GM12878 (cell line): ENCODE measurements at regions not wholly inside any gene's neighbourhood (a gene's known extent, or its start where the extent isn't known, plus 50 kb on each side); places are given as distances from the start of the nearest gene placed in this dataset.

ENCODE experiments used
- ATAC-seq: fragments of 200-7000 bp; cut with Tn5 transposase; 3 replicates; pipeline ENCODE4 v1.9.1; 2020; ENCODE audit warnings: mild to moderate bottlenecking, moderate library complexity
- BruUV-seq: library from RNA; stranded (reverse); fragments of 400-500 nt; replicated peaks from 2 replicates; lab custom pipeline; 2021; lab: Mats Ljungman, UMichigan
- CTCF ChIA-PET: fragments of 300-600 bp; sonication (Branson Sonifier 250); formaldehyde crosslinking; extraction: SDS; loops from one replicate; lab custom pipeline; 2021; ENCODE audit warnings: inconsistent platforms; lab: Yijun Ruan, JAX
- POLR2A ChIA-PET: fragments of 350-600 bp; formaldehyde crosslinking; extraction: SDS; loops from one replicate; lab custom pipeline; 2021; ENCODE audit warnings: inconsistent platforms; lab: Charles Lee
- RAD21 ChIA-PET: fragments of 300-600 bp; sonication (Branson Sonifier 250); formaldehyde crosslinking; loops from one replicate; lab custom pipeline; 2023; ENCODE audit warnings: antibody characterized with exemption; ENCODE audit not compliant: unreplicated experiment; lab: Charles Lee
- SMC1A ChIA-PET: fragments of 300-600 bp; sonication (Branson Sonifier 250); formaldehyde crosslinking; loops from one replicate; lab custom pipeline; 2023; ENCODE audit not compliant: unreplicated experiment, uncharacterized antibody; lab: Charles Lee
- DNase-seq: peaks from one replicate; pipeline ENCODE4 v3.0.0-alpha.2; 2011; ENCODE audit warnings: low read depth, low spot score
- FAIRE-seq: peaks from 3 replicates; lab custom pipeline; 2011; peaks lifted over from hg19 to GRCh38; lab: Jason Lieb, UNC
- H2AFZ ChIP-seq: 2 replicates; pipeline ENCODE4 v1.6.0; 2011; ENCODE audit warnings: low read depth, low read length, control low read depth; ENCODE audit not compliant: control insufficient read depth
- H3K27ac ChIP-seq: 2 replicates; pipeline ENCODE4 v1.5.1; 2011; ENCODE audit warnings: control low read depth; ENCODE audit not compliant: control insufficient read depth, insufficient read depth
- H3K27me3 ChIP-seq, 2 experiments: replicated peaks in 1 of 2; 2 replicates each; pipeline versions ENCODE4 v1.6.0 to v1.6.1; 2011; ENCODE audit warnings: low read length in 1 of 2; ENCODE audit not compliant: control insufficient read depth in 2 of 2, insufficient read depth in 2 of 2
- H3K36me3 ChIP-seq, 2 experiments: 2 replicates each; pipeline ENCODE4 v1.5.1; 2011; ENCODE audit warnings: low read length in 1 of 2; ENCODE audit not compliant: control insufficient read depth in 2 of 2, insufficient read depth in 2 of 2
- H3K4me1 ChIP-seq: 2 replicates; pipeline ENCODE4 v1.6.1; 2011; ENCODE audit warnings: mild to moderate bottlenecking, low read length, moderate library complexity, mixed read lengths; ENCODE audit not compliant: control insufficient read depth, insufficient read depth
- H3K4me2 ChIP-seq: 2 replicates; pipeline ENCODE4 v1.6.0; 2011; ENCODE audit warnings: control low read depth; ENCODE audit not compliant: control insufficient read depth, insufficient read depth
- H3K4me3 ChIP-seq: fragments of 200-600 bp; sonication (generic); 2 replicates; pipeline ENCODE4 v1.5.1; 2016
- H3K79me2 ChIP-seq: 2 replicates; pipeline ENCODE4 v1.6.0; 2011; ENCODE audit warnings: low read length; ENCODE audit not compliant: control insufficient read depth, insufficient read depth
- H3K9ac ChIP-seq: 2 replicates; pipeline ENCODE4 v1.8.0; 2011; ENCODE audit warnings: low read length, control low read depth, mixed read lengths; ENCODE audit not compliant: control insufficient read depth, insufficient read depth
- H3K9me3 ChIP-seq: replicated peaks from 3 replicates; pipeline ENCODE4 v1.5.1; 2011; ENCODE audit warnings: mild to moderate bottlenecking, low read length; ENCODE audit not compliant: control insufficient read depth, insufficient read depth
- H4K20me1 ChIP-seq: 2 replicates; pipeline ENCODE4 v1.6.0; 2011; ENCODE audit not compliant: control insufficient read depth, insufficient read depth
- CEBPZ ChIP-seq: fragments of 150-350 bp; IDR thresholded peaks from 2 replicates; pipeline ENCODE4 v1.6.1; 2016; ENCODE audit warnings: low read depth, low read length
- ETV6 ChIP-seq, 2 experiments: fragments of 450-650 bp in 1 of 2; IDR thresholded peaks in 1 of 2; conservative IDR thresholded peaks in 1 of 2; 2 replicates each; pipeline ENCODE4 v1.6.1; 2014; ENCODE audit warnings: antibody characterized with exemption in 1 of 2, borderline replicate concordance in 1 of 2, low read depth in 1 of 2, mild to moderate bottlenecking in 1 of 2, moderate library complexity in 1 of 2
- FOXM1 ChIP-seq: IDR thresholded peaks from 2 replicates; pipeline ENCODE4 v1.6.1; 2012; ENCODE audit warnings: low read depth, mild to moderate bottlenecking, inconsistent platforms, low read length, moderate library complexity
- GABPA ChIP-seq: IDR thresholded peaks from 2 replicates; pipeline ENCODE4 v1.6.1; 2014; ENCODE audit warnings: antibody characterized with exemption, low read depth, mild to moderate bottlenecking, inconsistent platforms
- HDAC2 ChIP-seq: fragments of 200-600 bp; sonication (generic); IDR thresholded peaks from 2 replicates; pipeline ENCODE4 v1.6.1; 2017
- MEF2A ChIP-seq: IDR thresholded peaks from 2 replicates; pipeline ENCODE4 v1.6.1; 2011; ENCODE audit warnings: low read depth, mild to moderate bottlenecking, low read length, moderate library complexity; ENCODE audit not compliant: insufficient read depth
- MLLT1 ChIP-seq: fragments of 450-650 bp; IDR thresholded peaks from 2 replicates; pipeline ENCODE4 v1.6.1; 2016; ENCODE audit warnings: mild to moderate bottlenecking
- MYB ChIP-seq: fragments of 150-350 bp; IDR thresholded peaks from 2 replicates; pipeline ENCODE4 v1.6.1; 2014; ENCODE audit warnings: mild to moderate bottlenecking, low read depth, low read length, borderline replicate concordance
- POLR2AphosphoS2 ChIP-seq: IDR thresholded peaks from 2 replicates; pipeline ENCODE4 v1.6.1; 2011; ENCODE audit warnings: low read depth, mild to moderate bottlenecking, low read length, improper control_type of control experiment, moderate library complexity
- RB1 ChIP-seq: fragments of 450-650 bp; formaldehyde crosslinking; IDR thresholded peaks from 2 replicates; pipeline ENCODE4 v1.6.1; 2017; ENCODE audit warnings: mild to moderate bottlenecking, borderline replicate concordance
- SMC3 ChIP-seq: IDR thresholded peaks from 2 replicates; pipeline ENCODE4 v1.6.1; 2011; ENCODE audit warnings: low read length, improper control_type of control experiment, borderline replicate concordance
- SREBF2 ChIP-seq: IDR thresholded peaks from 2 replicates; pipeline ENCODE4 v1.6.1; 2012; ENCODE audit warnings: mild to moderate bottlenecking, low read length
- STAT3 ChIP-seq: IDR thresholded peaks from 2 replicates; pipeline ENCODE4 v1.6.1; 2011; ENCODE audit warnings: low read depth, low read length, improper control_type of control experiment
- SUPT20H ChIP-seq: IDR thresholded peaks from 2 replicates; pipeline ENCODE4 v1.6.1; 2011; ENCODE audit warnings: low read depth, mild to moderate bottlenecking, low read length, moderate library complexity, borderline replicate concordance; ENCODE audit not compliant: control insufficient read depth
- USF1 ChIP-seq: IDR thresholded peaks from 2 replicates; pipeline ENCODE4 v1.6.1; 2011; ENCODE audit warnings: borderline replicate concordance, low read depth, mild to moderate bottlenecking, moderate library complexity, mixed read lengths, low read length; ENCODE audit not compliant: insufficient read depth; ENCODE audit errors: extremely low read length
- ZNF207 ChIP-seq: fragments of 450-650 bp; IDR thresholded peaks from 2 replicates; pipeline ENCODE4 v1.6.1; 2014; ENCODE audit warnings: antibody characterized with exemption, mild to moderate bottlenecking, borderline replicate concordance
- WGBS: methylation state at CpG from one replicate; pipeline ENCODE4 v1.1.6; 2016; ENCODE audit warnings: low lambda C conversion rate; ENCODE audit not compliant: insufficient replicate concordance, insufficient coverage; ENCODE audit errors: missing lambda C conversion rate; 5-methylcytosine and 5-hydroxymethylcytosine counted together
- in situ Hi-C: fragments of 300-500 bp; cut with MboI; formaldehyde crosslinking; loops from 9 replicates; pipeline ENCODE4 v1.14.3; 2018; ENCODE audit warnings: mixed read lengths
- intact Hi-C: fragments of 100-400 bp; cut with micrococcal nuclease; formaldehyde crosslinking; loops from one replicate; pipeline ENCODE4 v1.14.2; 2022; ENCODE audit not compliant: unreplicated experiment

- TF ChIP-seq HDAC2 (no peak), SUPT20H (no peak), SREBF2 (no peak), STAT3 (no peak)
Measured at GRCh38 chr10:78181381-78182055, 147.9 kb downstream of the RPS24 start (continued).

GRCh38 chr10:78182841-78183240, 149.2 kb downstream of the RPS24 start:
- DNase-seq (no peak), FAIRE-seq (no peak), ATAC-seq (no peak)
- no peak overlapping the region for H3K27ac ChIP-seq
- H3K9me3 ChIP-seq, result no peaks in the 10 kb centered on the region
- no peak overlapping the region for H3K4me2 ChIP-seq
- H2AFZ ChIP-seq, result no peak overlapping the region
- ChIA-PET CTCF (no interaction called here), POLR2A (no interaction called here), RAD21 (no interaction called here), SMC1A (no interaction called here)
- H3K27me3 ChIP-seq, result peaks cover 0 to 2% of the 10 kb centered on the region in 2 experiments; a peak in 2 of 4 replicates
- WGBS, result 0% methylated on average over 1 of the region's 1 CpG
- no peak overlapping the region for H3K4me3 ChIP-seq
- H3K9ac ChIP-seq, result no peak overlapping the region
- intact Hi-C loops (no loop called here), in situ Hi-C loops (no loop called here)
- no peaks in the 10 kb centered on the region for H3K79me2 ChIP-seq
- no TSS peak for BruUV-seq
- peaks cover 4% of the 10 kb centered on the region; the same call in 1 of the 2 replicates for H4K20me1 ChIP-seq
- H3K36me3 ChIP-seq, result no peaks in the 10 kb centered on the region
- H3K4me1 ChIP-seq, result no peaks in the 10 kb centered on the region
- TF ChIP-seq MYB (no peak), RB1 (no peak), FOXM1 (no peak), MEF2A (no peak), SMC3 (no peak), POLR2AphosphoS2 (no peak), MLLT1 (no peak), ETV6 (conservative IDR thresholded peaks at IDR 0.05 in 1 of 2, IDR thresholded peaks at IDR 0.05 in 1 of 2; ENCODE audit: borderline replicate concordance in 1 of 2, low read depth in 1 of 2) (no peak), ZNF207 (no peak), USF1 (no peak), GABPA (no peak), CEBPZ (no peak)
